ENCODE measurements at regions not wholly inside any gene's neighbourhood (a gene's known extent, or its start where the extent isn't known, plus 50 kb on each side); places are given as distances from the start of the nearest gene placed in this dataset.

DNA sequence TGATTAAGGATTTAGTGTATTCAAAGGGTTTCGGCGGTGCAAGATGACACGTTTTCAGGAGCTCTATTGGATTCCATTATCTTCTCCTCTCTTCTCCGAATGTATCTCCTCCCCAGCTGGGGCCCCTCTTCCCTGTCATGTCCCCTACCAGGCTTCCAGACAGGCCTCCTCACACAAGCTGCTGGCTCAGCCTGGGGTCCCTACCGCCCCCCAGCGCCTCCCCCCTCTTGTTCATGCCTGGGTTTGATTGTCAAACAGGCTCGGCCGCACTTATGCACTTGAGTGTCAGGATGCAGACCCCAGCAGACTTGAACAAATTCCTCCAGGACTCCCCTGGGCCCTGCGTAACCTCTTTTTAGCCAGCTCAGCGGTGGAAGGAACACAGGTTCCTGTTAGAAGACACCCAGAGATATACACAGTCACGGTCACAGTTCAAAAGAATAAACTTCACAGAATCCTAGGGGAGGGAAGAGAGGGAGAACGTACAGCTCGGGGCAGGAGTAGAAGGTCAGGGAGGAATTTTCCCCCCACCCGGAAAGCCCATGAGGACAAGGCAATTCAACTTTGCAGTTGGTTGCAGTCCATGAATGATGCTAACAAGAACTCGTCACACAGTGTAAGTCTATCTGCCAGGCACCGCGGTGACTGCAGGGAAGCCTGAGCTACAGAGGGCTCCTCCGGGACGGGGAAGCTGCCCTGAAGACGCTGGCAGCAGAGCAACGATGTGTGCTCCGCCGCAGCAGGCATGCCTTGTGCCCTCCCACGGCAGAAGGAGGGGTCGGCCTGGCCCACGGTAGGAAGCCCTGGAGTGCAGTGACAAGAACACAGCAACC is 560.0 kb downstream of the BNC2 start:
- H3K4me1 ChIP-seq = peaks cover 0 to 24% (median 2%) of the 10 kb centered on the region in 4 donors
- H3K36me3 ChIP-seq = no peaks in the 10 kb centered on the region
- H3K4me3 ChIP-seq = no peak overlapping the region
- WGBS, 2 donors = 48 to 50% methylated on average over 26 of the region's 26 CpGs
- DNase-seq (ENCODE audit: low spot score in 2 of 2) = no peak
- H3K9me3 ChIP-seq = no peaks in the 10 kb centered on the region
- peak overlapping the region in 2 of 4 donors; percentile 29 to 73 for H3K27ac ChIP-seq
- TF ChIP-seq, protein P1, sequence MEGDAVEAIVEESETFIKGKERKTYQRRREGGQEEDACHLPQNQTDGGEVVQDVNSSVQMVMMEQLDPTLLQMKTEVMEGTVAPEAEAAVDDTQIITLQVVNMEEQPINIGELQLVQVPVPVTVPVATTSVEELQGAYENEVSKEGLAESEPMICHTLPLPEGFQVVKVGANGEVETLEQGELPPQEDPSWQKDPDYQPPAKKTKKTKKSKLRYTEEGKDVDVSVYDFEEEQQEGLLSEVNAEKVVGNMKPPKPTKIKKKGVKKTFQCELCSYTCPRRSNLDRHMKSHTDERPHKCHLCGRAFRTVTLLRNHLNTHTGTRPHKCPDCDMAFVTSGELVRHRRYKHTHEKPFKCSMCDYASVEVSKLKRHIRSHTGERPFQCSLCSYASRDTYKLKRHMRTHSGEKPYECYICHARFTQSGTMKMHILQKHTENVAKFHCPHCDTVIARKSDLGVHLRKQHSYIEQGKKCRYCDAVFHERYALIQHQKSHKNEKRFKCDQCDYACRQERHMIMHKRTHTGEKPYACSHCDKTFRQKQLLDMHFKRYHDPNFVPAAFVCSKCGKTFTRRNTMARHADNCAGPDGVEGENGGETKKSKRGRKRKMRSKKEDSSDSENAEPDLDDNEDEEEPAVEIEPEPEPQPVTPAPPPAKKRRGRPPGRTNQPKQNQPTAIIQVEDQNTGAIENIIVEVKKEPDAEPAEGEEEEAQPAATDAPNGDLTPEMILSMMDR (IDR thresholded peaks at IDR 0.05) = no peak
- TF ChIP-seq POLR2A (IDR thresholded peaks at IDR 0.05) (no peak), EP300 (IDR thresholded peaks at IDR 0.05) (no peak)
- no peaks in the 10 kb centered on the region for H3K27me3 ChIP-seq

DNA sequence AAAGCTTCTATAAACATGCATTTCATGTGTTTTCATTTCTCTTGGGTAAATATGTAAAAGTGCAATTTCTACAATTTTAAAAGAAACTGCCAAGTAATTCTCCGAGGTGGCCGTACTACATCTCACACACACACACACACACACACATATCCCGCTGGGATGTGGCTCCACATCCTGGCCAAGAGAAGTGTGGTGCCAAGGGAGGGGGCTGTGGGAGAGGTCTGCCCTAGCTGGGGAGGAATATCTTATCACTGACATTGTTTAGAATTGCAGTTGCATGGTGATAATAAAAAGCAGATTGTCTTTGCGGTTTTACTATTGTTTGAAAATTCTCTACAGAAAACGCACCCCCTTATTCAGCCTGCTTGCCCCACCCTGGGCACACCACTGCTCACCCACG is 558.4 kb downstream of the BNC2 start:
- H3K4me1 ChIP-seq = peaks cover 0 to 41% (median 2%) of the 10 kb centered on the region in 4 donors
- DNase-seq (ENCODE audit: low spot score in 2 of 2) = no peak
- WGBS, 2 donors = 54 to 63% methylated on average over 6 of the region's 6 CpGs
- no peaks in the 10 kb centered on the region for H3K36me3 ChIP-seq
- no peaks in the 10 kb centered on the region for H3K9me3 ChIP-seq
- H3K4me3 ChIP-seq = no peak overlapping the region
- TF ChIP-seq POLR2A (IDR thresholded peaks at IDR 0.05) (no peak), EP300 (IDR thresholded peaks at IDR 0.05) (no peak)
- TF ChIP-seq, protein P1 (IDR thresholded peaks at IDR 0.05) = no peak
- no peaks in the 10 kb centered on the region for H3K27me3 ChIP-seq
- no peak overlapping the region for H3K27ac ChIP-seq

DNA sequence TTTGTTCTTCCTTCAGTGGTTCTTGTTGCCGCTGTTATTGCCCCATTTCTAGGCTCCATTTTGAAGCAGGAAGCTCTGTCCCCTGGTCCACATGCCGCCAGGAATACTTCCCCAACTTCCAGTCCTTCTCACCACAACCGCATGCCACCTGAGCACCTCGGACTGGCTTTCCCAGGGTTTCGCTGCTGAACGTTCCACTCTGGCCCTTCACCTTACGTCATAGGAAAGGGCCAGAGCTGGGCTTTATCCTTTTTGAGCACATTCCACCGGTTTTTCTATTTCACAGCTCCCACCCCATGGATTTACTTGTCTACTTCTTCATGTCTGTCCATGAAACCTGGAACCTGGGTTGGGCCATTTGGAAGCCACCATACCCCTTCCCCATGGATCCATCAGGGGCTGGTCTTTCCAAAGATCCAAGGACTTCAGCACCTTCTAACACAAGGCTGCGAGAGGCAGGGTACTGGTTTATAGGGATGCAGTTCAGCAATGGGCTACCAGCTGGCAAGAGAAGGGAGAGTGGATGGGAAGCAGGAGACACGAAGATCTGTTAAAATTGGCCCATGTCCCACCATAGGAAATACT is 557.4 kb downstream of the BNC2 start:
- WGBS, 2 donors = 90 to 95% methylated on average over 10 of the region's 10 CpGs
- Histone ChIP-seq H3K9me3 (no peaks in the 10 kb centered on the region), H3K4me3 (no peak overlapping the region), H3K36me3 (no peaks in the 10 kb centered on the region), H3K27me3 (no peaks in the 10 kb centered on the region), H3K4me1 (peaks cover 0 to 42% (median 2%) of the 10 kb centered on the region in 4 donors), H3K27ac (no peak overlapping the region)
- TF ChIP-seq POLR2A (IDR thresholded peaks at IDR 0.05) = no peak
- TF ChIP-seq, protein P1 (IDR thresholded peaks at IDR 0.05) = no peak
- TF ChIP-seq EP300 (IDR thresholded peaks at IDR 0.05) = no peak
- DNase-seq (ENCODE audit: low spot score in 2 of 2) = no peak

DNA sequence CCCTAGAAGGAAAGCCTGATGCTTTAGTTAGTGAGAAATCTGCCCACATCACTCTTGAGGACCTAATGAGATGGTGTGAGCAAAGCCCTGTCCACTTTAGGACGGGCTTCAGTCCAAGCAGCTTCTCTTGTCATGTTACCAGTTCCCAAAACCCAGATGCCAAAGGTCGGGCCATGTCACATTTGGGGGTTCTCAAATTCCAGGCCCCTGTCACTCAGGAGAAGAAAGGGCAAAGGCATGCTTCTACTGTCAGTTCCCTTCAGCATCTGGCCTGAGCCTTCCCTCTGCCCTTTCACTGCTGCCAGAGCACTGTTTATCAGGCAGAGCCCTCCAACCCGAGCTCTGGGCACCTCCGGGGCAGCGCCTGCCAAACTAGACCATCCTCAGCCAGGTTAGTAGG is 556.0 kb downstream of the BNC2 start:
- WGBS, 2 donors = 82% methylated on average over 5 of the region's 5 CpGs
- H3K4me3 ChIP-seq = no peak overlapping the region
- DNase-seq (ENCODE audit: low spot score in 2 of 2) = no peak

More for the DNA sequence above, 556.0 kb downstream of the BNC2 start:
- Histone ChIP-seq H3K4me1 (peaks cover 0 to 42% (median 0%) of the 10 kb centered on the region in 4 donors), H3K27me3 (no peaks in the 10 kb centered on the region), H3K9me3 (peaks cover 0 to 2% (median 0%) of the 10 kb centered on the region in 4 donors), H3K27ac (no peak overlapping the region), H3K36me3 (no peaks in the 10 kb centered on the region)
- TF ChIP-seq POLR2A (IDR thresholded peaks at IDR 0.05) = no peak
- no peak for TF ChIP-seq EP300 (IDR thresholded peaks at IDR 0.05)
- TF ChIP-seq, protein P1 (IDR thresholded peaks at IDR 0.05) = no peak

Data from tibial nerve (tissue), 4 donors.